ENCODE measurements at regions not wholly inside any gene's neighbourhood (a gene's known extent, or its start where the extent isn't known, plus 50 kb on each side); places are given as distances from the start of the nearest gene placed in this dataset.
"Not testable (repeated sequence)": the region's sequence is repeated elsewhere in the genome, so short reads cannot be mapped to it uniquely, and the experiment has no call there.

- intact Hi-C loops (cut with DNase I); DNase-seq (ENCODE audit: low spot score): not testable (repeated sequence)
These were observed 106.0 kb upstream of the PABPC3 start for GRCh38 chr13:24989959-24990358.

DNA sequence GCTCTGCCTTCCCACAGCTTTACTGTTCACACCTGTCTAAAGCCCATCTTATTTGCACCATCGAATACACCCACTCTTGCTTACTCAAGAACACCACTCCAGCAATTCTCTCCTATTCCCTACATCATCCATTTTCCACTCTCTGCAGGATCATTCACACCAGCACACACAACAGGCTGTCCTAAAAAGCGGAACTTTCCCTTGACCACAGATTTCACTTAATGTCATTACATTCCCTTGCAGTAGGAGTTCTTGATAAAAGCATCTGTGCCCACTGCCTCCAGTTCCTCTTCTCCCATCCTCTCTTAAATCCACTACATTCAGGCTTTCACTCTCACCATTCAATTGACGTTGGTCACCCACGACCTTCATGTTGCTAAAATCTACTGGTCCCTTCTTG lies 103.0 kb upstream of the PABPC3 start:
- intact Hi-C loops (cut with DNase I); DNase-seq (ENCODE audit: low spot score): not testable (repeated sequence)

DNA sequence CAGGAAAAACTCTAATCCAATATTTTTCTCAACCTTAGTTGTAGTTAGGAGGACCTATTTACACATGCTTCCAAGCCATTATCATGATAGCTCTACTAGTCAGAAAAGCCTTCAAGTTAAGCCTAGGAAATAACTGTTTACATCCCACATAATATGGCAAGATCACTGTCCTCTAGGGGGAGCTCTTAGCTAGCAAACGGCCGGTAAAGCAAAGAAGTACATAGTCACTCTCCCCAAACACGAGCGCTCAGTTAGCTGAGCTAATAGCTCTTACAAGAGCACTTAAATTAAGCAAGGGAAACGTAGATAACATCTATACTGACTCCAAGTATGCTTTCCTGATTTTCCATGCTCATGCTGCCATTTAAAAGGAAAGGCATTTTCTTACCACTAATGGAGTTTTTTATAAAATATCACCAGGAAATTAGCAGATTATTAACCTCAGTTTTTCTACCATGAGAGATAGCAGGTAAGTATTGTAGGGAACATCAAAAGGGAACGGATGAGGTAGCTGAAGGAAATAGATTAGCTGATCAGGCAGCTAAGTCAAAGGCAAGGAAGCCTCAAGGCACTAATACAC lies 100.6 kb upstream of the PABPC3 start:
- DNase-seq (ENCODE audit: low spot score), result no peak
- intact Hi-C loops (cut with DNase I), result no loop called here

DNA sequence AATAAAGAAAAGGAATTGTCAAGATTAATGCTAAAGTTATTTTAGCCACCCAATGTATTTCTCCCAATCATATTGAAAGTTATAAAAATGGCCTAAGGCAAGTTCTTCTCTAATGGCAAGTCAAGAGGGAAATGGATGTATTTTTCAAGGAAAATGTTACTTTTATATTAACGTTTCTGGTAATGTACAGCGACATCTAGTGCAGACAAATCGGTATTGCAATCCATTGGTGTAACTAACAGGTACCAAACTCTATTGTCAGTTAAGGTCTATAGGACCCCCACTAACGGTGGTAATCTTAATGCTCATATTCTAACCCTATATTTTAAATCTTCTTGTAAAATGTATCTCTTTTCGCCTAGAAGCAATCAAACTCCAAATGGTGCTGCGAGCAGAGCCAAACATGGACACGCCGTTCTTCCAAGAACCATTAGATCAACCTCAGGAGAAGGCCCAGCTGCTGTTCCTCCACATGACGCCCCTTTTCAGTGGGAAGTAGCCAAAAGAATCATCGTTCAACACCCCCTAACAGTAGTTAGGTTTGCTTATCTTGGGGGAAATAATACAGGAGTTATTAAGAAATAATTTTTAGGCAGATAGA lies 98.5 kb upstream of the PABPC3 start:
- no peak for DNase-seq (ENCODE audit: low spot score)
- intact Hi-C loops (cut with DNase I), result no loop called here

- intact Hi-C loops (cut with DNase I), result no loop called here
- DNase-seq (ENCODE audit: low spot score), result no peak
These were observed 97.5 kb upstream of the PABPC3 start for GRCh38 chr13:24998433-24998832.

- no peak for DNase-seq (ENCODE audit: low spot score)
- intact Hi-C loops (cut with DNase I), result loop anchor here (5.0 kb wide), 1 partner anchor 36 kb away; no protein-coding TSS in a partner anchor
These were observed 94.3 kb upstream of the PABPC3 start for GRCh38 chr13:25001476-25002206.

DNA sequence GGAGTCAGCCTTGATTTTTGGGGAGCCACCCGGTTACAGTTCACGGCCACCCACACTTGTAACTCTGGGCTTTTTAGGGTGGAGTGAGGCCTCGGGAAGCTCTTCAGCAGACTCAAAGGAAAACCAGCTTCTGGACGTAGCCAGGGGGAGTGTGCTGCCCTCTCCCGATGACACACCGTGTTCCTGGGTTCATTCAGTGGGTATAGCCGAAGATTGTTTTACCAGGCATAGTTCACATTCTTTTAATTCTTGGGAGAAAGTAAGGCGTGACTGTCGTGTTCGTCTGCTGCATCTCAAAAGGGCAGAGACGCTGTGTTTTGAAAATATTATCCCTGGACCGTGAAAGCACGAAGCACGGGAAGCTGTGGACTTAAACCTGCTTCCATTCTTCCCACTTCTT lies 93.6 kb upstream of the PABPC3 start:
- DNase-seq (ENCODE audit: low spot score), result not testable (repeated sequence)
- intact Hi-C loops (cut with DNase I), result loop anchor here (5.0 kb wide), 1 partner anchor 35 kb away; no protein-coding TSS in a partner anchor

GRCh38 chr13:25004489-25004888 lies 91.4 kb upstream of the PABPC3 start:
- intact Hi-C loops (cut with DNase I), result loop anchor here (5.0 kb wide), 1 partner anchor 33 kb away; no protein-coding TSS in a partner anchor
- DNase-seq (ENCODE audit: low spot score), result not testable (repeated sequence)

- intact Hi-C loops (cut with DNase I); DNase-seq (ENCODE audit: low spot score): not testable (repeated sequence)
These were observed 90.9 kb upstream of the PABPC3 start for GRCh38 chr13:25005050-25005497.

DNA sequence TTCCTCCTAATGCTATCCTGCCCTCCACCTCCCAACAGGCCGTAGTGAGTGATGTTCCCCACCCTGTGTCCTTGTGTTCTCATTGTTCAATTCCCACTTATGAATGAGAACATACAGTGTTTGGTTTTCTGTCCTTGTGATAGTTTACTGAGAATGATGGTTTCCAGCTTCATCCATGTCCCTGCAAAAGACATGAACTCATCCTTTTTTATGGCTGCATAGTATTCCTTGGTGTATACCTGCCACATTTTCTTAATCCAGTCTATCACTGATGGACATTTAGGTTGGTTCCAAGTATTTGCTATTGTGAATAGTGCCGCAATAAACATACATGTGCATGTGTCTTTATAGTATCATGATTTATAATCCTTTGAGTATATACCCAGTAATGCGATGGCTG lies 88.5 kb upstream of the PABPC3 start:
- intact Hi-C loops (cut with DNase I); DNase-seq (ENCODE audit: low spot score): not testable (repeated sequence)

GRCh38 chr13:25014398-25014973 lies 81.5 kb upstream of the PABPC3 start:
- intact Hi-C loops (cut with DNase I); DNase-seq (ENCODE audit: low spot score): not testable (repeated sequence)

- DNase-seq (ENCODE audit: low spot score); intact Hi-C loops (cut with DNase I): not testable (repeated sequence)
These were observed 78.8 kb upstream of the PABPC3 start for GRCh38 chr13:25017176-25017575.

GRCh38 chr13:25017808-25018728 lies 77.9 kb upstream of the PABPC3 start:
- DNase-seq (ENCODE audit: low spot score); intact Hi-C loops (cut with DNase I): not testable (repeated sequence)

GRCh38 chr13:25018729-25019115 lies 77.2 kb upstream of the PABPC3 start:
- no peak for DNase-seq (ENCODE audit: low spot score)
- intact Hi-C loops (cut with DNase I), result no loop called here

DNA sequence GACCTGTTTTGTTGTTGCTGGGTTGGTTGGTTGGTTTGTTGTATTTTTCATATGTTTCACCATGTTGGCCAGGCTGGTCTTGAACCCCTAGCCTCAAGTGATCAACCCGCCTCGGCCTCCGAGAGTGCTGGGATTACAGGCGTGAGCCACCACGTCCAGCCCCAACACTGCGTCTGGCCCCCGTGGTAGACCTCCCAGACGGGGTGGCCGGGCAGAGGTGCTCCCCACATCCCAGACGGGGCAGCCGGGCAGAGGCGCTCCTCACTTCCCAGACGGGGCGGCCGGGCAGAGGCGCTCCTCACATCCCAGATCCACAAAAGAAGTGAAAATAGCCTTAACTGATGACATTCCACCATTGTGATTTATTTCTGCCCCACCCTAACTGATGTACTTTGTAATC lies 76.2 kb upstream of the PABPC3 start:
- DNase-seq (ENCODE audit: low spot score); intact Hi-C loops (cut with DNase I): not testable (repeated sequence)

DNA sequence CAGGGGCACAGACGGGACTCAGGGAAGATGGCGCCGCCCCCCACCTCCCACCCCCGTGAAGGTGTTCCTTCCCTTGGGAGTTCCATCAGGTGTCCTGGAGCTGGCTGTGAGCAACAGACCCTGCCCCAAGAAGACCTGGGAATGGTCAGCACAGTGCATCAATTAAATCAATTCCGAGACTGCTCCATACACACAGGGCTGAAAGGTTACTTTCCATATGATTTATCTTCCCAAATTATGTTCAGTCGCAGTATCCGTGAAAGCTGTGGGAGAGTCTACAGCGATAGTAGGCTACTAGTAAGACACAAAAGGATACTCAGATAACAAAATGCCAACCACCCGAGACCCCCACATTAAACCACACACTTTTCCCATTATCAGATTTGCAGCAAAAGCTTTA lies 71.8 kb upstream of the PABPC3 start:
- intact Hi-C loops (cut with DNase I), result no loop called here
- DNase-seq (ENCODE audit: low spot score), result no peak

- intact Hi-C loops (cut with DNase I), result no loop called here
- no peak for DNase-seq (ENCODE audit: low spot score)
These were observed 63.8 kb upstream of the PABPC3 start for GRCh38 chr13:25032160-25032559.

DNA sequence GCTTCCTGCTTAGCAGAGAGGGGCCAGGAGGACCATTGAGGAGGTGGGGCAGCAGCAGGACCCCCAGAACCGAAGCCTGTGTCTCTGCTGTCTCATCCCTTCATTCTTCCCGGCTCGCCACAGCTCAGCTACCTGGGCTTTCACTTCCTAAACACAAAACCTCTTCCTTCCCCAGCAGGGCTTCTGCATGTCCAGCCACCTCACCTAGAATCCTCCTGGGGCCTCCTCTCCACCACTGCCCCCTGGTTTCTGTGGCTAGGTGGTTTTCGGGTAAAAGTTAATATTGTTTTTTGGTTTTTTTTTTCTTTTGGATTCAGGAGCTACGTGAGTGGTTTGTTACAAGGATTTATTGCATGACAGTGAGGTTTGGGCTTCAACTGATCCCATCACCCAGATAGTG lies 61.8 kb upstream of the PABPC3 start:
- intact Hi-C loops (cut with DNase I), result no loop called here
- DNase-seq (ENCODE audit: low spot score), result no peak

Measured in cardiac septum (tissue), 1 donor.